ENCODE measurements at regions not wholly inside any gene's neighbourhood (a gene's known extent, or its start where the extent isn't known, plus 50 kb on each side); places are given as distances from the start of the nearest gene placed in this dataset.

DNA sequence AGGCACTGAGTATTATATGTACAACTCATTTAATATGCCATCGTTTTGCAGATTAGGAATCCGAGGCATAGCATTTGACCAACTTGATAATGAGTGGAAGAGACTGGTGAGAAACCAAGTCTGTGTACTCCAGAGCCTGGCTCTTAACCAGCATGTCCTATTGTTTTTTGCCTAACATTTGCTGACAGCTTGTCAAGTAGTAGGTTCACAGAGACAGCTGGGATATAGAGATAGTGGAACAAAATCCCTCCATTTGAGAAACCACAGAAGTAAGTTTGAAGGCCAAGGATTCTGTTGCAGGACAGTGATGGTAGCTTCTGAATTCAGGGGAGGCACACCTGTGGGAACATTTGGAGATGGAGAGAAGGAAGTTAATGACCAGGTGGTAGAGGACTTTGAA, 206.9 kb upstream of the PRPS1L1 start:
- Histone ChIP-seq H3K9ac (ENCODE audit: low read depth, low read length) (no peak overlapping the region), H4K20me1 (ENCODE audit: insufficient read depth, low read length) (no peaks in the 10 kb centered on the region), H2AFZ (replicated peaks; ENCODE audit: low read length, poor library complexity) (no peak overlapping the region), H3K27ac (ENCODE audit: insufficient read depth, low read length) (no peak overlapping the region), H3K4me2 (ENCODE audit: low read depth, low read length) (no peak overlapping the region), H3K56ac (ENCODE audit: extremely low read depth, insufficient read depth, low read length) (no peak overlapping the region), H4K91ac (ENCODE audit: insufficient read depth, low read depth, low read length) (no peak overlapping the region), H3K9me1 (ENCODE audit: insufficient read depth, low read length) (no peaks in the 10 kb centered on the region), H2BK5ac (ENCODE audit: low read depth, low read length, poor library complexity, severe bottlenecking) (no peak overlapping the region), H4K5ac (ENCODE audit: low read depth, low read length) (no peak overlapping the region), H2BK15ac (ENCODE audit: low read depth, low read length) (no peak overlapping the region), H4K8ac (ENCODE audit: low read depth in 2 of 2, low read length in 2 of 2) (no peak overlapping the region), H3K4ac (ENCODE audit: low read depth, low read length) (no peak overlapping the region), H3K14ac (replicated peaks; ENCODE audit: low read depth, low read length) (no peak overlapping the region), H3K4me3 (ENCODE audit: insufficient read depth, low read depth, low read length) (no peak overlapping the region), H3K9me3 (ENCODE audit: control insufficient read depth, insufficient read depth, low read length) (no peaks in the 10 kb centered on the region), H2AK9ac (replicated peaks; ENCODE audit: low read depth, low read length, poor library complexity) (no peak overlapping the region), H3K27me3 (ENCODE audit: control insufficient read depth, insufficient read depth, low read length) (no peaks in the 10 kb centered on the region), H3K4me1 (ENCODE audit: control insufficient read depth, insufficient read depth, low read length) (no peaks in the 10 kb centered on the region), H3K36me3 (ENCODE audit: control insufficient read depth, insufficient read depth, low read length) (no peaks in the 10 kb centered on the region), H2BK20ac (ENCODE audit: low read depth, low read length) (no peak overlapping the region), H3K18ac (ENCODE audit: low read depth, low read length) (no peak overlapping the region), H2BK120ac (ENCODE audit: low read depth, low read length) (no peak overlapping the region), H2AK5ac (ENCODE audit: low read depth, low read length) (no peak overlapping the region), H3K79me1 (ENCODE audit: low read depth in 1 of 2, low read length in 2 of 2) (no peaks in the 10 kb centered on the region), H3K23ac (ENCODE audit: low read depth, low read length) (no peak overlapping the region)
- ChIA-PET POLR2A (ENCODE audit: unreplicated experiment) (no interaction called here), CTCF (interaction anchor here (0.9 kb wide), 1 partner anchor 21 kb away, joined by 3 read pairs; no protein-coding TSS in a partner anchor)
- in situ Hi-C loops (cut with MboI; ENCODE audit: low sequenced_read_pairs) (no loop called here), intact Hi-C loops (cut with micrococcal nuclease) (no loop called here), dilution Hi-C loops (cut with HindIII; ENCODE audit: low sequenced_read_pairs, unreplicated experiment) (no loop called here)
- DNase-seq (no peak), ATAC-seq (ENCODE audit: low read depth) (no peak)
- no TSS peak for BruUV-seq (replicated peaks)
- no CpG with 5 or more reads among the region's 2 CpGs for WGBS, 2 experiments (ENCODE audit: extremely low coverage in 2 of 2, insufficient read length in 1 of 2)
- TF ChIP-seq CEBPB (IDR thresholded peaks at IDR 0.05; ENCODE audit: low read depth, low read length) (no peak), BHLHE40 (IDR thresholded peaks at IDR 0.05; ENCODE audit: low read depth, low read length) (no peak), RAD21 (IDR thresholded peaks at IDR 0.05; ENCODE audit: low read length) (no peak), MXI1 (IDR thresholded peaks at IDR 0.05; ENCODE audit: borderline replicate concordance, low read depth, low read length) (no peak), FOS (IDR thresholded peaks at IDR 0.05; ENCODE audit: low read depth, low read length) (no peak), NFE2L2 (IDR thresholded peaks at IDR 0.05; ENCODE audit: low read depth, low read length) (no peak), RFX5 (IDR thresholded peaks at IDR 0.05; ENCODE audit: low read depth, low read length) (no peak), SMC3 (IDR thresholded peaks at IDR 0.05; ENCODE audit: low read depth, low read length) (no peak), MAZ (IDR thresholded peaks at IDR 0.05; ENCODE audit: borderline replicate concordance, low read depth, low read length) (no peak), RCOR1 (IDR thresholded peaks at IDR 0.05; ENCODE audit: insufficient replicate concordance, low read length) (no peak), CHD1 (IDR thresholded peaks at IDR 0.05; ENCODE audit: low read depth, low read length) (no peak), POLR2A (IDR thresholded peaks at IDR 0.05; ENCODE audit: low read depth, low read length) (no peak), ELK1 (IDR thresholded peaks at IDR 0.05; ENCODE audit: borderline replicate concordance, low read depth, low read length) (no peak)
- TF ChIP-seq, protein P1, sequence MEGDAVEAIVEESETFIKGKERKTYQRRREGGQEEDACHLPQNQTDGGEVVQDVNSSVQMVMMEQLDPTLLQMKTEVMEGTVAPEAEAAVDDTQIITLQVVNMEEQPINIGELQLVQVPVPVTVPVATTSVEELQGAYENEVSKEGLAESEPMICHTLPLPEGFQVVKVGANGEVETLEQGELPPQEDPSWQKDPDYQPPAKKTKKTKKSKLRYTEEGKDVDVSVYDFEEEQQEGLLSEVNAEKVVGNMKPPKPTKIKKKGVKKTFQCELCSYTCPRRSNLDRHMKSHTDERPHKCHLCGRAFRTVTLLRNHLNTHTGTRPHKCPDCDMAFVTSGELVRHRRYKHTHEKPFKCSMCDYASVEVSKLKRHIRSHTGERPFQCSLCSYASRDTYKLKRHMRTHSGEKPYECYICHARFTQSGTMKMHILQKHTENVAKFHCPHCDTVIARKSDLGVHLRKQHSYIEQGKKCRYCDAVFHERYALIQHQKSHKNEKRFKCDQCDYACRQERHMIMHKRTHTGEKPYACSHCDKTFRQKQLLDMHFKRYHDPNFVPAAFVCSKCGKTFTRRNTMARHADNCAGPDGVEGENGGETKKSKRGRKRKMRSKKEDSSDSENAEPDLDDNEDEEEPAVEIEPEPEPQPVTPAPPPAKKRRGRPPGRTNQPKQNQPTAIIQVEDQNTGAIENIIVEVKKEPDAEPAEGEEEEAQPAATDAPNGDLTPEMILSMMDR (conservative IDR thresholded peaks at IDR 0.05; ENCODE audit: low read depth, low read length), result no peak

All from IMR-90 (cell line).